SKM-1 treated with dmso at 0.1 percent for 144 hours (cell line): ENCODE measurements at regions not wholly inside any gene's neighbourhood (a gene's known extent, or its start where the extent isn't known, plus 50 kb on each side); places are given as distances from the start of the nearest gene placed in this dataset.
"Not testable (repeated sequence)": the region's sequence is repeated elsewhere in the genome, so short reads cannot be mapped to it uniquely, and the experiment has no call there.

Experiments used
- DNase-seq: peaks from one replicate; lab custom pipeline; 2025; ENCODE audit not compliant: unreplicated experiment; lab: John Stamatoyannopoulos, UW

DNA sequence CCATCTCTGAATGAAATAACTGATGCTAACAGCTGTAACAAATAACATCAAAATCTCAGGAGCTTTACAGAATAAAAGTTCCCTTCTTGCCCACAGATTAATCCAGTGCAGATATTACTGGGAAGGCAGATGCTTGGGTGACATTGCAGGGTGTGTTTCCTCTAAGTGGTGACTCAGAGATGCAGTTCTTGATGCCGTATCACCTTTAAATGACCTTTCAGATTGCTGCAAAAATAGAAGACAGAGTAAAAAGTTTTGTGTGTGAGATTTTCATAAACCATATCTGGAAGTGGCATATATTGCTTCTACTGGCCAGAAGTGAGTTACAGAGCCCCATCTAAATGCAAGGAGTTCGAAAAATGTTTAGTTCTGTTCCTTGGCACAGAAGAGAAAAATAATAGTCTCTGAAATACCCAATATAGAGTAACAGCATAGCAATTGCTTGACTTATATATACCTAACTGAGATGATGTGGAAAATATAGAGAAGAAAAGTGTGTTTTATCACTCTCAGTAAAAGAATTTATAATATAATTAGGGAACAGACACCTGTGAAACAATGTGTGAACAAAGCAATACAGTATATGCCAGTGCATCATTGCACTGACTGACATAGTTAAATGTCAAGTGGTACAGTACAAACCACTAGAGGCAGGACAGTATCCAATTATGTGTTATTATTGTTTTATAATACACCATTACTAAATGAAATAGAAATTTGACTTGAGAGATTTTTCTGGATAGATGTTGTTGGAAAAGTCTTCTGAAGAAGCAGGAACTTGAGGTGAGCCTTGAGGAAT, 430.7 kb upstream of the CBLB start:
- DNase-seq = peak; percentile 0

DNA sequence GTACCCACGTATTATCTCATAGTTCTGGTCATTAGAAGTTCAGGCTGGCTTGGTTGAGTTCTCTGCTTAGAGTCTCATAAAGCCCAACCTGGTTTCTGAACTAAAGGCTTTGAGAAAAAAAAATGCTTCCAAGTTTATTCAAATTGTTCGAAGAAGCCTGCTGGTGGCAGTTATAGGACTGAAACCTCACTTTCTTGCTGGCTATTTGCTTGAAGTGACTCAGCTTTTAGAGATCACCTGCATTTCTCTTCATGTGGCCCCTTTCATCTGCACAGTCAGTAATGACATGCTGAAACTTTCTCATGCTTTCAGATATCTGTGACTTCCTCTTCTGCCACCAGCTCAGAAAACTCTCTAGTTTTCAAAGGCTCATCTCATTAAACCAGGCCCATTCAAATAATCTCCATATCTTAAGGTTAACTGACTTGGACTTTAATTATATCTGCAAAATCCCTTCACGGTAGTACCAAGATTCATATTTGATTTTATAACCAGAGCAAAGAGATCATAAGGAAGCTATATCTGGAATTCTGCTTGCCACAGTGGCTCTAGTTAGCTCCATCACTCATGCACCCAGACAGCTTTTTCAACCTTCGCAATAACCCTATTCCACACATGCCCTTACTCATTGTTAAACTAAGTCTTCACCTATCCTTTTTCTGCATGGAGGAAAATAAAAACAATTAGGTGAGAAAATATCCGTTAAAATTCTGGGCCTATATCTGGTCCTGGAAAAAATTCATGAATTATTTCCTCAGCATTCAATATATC, 433.8 kb upstream of the CBLB start:
- DNase-seq = peak; percentile 1

DNA sequence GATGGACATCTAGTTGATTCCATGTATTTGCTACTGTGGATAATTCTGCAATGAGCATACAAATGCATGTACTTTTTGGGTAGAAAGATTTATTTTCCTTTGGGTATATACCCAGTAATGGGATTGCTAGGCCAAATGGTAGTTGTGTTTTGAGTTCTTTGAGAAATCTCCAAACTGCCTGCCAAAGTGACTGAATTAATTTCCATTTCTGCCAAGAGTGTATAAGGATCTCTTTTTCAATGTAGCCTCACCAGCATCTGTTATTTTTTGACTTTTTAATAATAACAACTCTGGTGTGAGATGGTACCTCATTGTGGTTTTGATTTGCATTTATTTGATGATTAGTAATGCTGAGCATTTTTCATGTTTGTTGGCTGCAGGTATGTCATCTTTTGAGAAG, 435.0 kb upstream of the CBLB start:
- DNase-seq = no peak

DNA sequence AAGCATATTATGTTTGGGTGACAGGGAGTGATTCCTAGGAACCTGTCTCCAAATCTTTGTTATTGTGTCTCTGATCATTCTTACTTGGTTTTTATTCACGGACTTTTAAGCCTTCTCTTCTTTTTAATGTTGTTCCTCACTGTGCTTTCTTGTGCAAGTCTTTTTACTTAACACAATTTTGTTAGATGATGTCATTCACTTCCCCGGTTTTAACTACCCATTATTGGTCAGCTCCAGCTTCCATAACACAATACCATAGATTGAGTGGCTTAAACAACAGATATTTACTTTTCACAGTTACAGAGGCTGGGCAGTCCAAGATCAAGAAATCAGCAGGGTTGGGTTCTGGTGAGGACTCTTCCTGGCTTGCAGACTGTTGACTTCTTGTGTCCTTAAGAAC, 436.3 kb upstream of the CBLB start:
- DNase-seq = no peak

DNA sequence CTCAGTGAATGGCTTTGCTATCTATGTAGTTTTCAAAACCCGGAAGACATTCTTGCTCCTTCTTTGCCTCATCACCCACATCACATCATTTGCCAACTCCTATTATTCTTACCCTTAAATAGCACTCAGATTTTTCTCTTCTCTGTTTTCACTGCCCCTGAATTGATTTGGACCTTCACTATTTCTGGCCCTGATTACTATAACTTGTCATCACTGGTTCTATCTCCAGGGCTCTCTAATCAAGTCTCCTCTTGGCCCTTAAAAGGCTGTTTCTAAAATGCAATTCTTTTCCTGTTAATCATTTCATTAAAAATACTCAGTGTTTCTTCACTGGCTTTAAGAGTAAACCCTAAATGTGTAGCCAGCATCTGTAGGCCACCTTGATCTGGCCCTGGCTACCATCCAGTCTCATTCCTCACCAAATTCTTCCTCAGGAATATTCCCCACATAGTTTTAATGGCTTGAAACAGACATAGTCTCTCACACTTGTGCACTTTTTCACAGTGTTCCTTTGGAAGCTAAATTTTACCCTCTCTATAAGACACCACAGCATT, 437.1 kb upstream of the CBLB start:
- DNase-seq = no peak

DNA sequence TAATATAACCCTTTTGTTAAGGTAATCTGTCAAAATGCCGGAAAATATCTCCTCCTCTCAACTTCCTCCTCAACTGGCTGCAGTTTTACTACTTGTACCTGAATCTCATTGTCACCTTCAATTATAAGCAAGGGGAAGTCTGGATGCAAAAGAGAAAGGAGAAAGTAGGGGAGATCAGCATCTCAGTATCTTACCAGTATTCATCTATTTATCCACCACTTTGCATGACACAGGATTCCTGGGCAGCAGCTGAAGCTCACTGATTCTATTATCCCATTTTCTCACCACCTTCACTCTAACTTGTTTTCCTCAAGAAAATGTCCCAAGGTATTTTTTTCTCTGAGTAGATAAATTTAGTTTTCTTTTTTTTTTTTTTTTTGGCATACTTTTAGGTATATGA, 440.5 kb upstream of the CBLB start:
- no peak for DNase-seq

DNA sequence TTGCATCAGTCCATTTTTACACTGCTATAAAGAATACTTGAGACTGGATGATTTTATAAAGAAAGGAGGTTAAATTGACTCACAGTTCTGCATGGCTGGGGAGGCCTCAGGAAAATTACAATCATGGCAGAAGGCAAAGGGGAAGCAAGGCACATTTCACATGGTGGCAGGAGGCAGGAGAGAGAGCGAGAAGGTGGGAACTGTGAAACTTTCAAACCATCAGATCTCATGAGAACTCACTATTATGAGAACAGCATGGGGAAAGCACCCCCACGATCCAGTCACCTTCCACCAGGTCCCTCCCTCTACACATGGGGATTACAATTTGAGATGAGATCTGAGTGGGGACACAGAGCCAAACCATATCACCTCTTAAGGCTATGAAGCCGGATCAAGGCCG, 441.0 kb upstream of the CBLB start:
- DNase-seq = not testable (repeated sequence)

DNA sequence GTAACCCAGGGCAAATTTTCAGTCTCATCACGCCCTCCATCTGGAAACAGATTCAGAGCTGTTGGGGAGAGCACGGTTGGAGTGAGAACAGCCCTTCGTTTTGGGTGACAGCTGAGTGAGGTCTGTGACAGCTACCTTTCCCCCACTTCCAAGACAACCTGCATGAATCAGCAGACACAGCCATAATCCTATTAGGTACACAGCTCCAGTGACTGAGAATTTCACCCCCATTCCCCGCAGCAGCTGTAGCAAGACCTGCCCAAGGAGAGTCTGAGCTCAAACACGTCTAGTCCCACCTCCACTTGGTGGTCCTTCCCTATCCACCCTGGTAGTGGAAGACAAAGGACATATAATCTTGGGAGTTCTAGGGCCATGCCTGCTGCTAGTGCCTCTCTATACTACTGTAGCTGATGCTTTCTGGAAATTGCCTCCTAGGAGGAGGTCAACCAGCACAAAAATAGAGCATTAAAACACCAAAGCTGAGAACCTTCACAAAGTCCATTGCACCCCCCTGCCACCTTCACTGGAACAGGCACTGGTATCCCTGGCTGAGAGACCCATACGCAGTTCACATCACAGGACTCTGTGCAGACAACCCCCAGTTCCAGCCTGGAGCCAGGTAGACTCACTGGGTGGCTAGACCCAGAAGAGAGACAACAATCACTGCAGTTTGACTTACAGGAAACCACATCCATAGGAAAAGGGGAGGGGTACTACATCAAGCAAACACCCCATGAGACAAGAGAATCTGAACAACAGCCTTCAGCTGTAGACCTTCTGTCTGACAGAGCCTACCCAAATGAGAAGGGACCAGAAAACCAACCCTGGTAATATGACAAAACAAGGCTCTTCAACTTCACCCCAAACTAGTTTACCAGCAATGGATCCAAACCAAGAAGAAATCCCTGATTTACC, 448.6 kb upstream of the CBLB start:
- DNase-seq = no peak

DNA sequence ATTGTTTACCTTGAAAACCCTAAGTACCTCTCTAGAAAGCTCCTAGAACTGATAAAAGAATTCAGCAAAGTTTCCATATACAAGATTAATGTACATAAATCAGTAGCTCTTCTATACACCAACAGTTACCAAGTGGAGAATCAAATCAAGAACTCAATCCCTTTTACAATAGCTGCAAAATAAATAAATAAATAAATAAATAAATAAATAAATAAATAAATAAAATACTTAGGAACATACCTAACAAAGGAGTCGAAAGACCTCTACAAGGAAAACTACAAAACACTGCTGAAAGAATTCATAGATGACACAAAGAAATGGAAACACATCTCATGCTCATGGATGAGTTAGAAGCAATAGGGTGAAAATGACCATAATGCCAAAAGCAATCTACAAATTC, 452.6 kb upstream of the CBLB start:
- DNase-seq = not testable (repeated sequence)

DNA sequence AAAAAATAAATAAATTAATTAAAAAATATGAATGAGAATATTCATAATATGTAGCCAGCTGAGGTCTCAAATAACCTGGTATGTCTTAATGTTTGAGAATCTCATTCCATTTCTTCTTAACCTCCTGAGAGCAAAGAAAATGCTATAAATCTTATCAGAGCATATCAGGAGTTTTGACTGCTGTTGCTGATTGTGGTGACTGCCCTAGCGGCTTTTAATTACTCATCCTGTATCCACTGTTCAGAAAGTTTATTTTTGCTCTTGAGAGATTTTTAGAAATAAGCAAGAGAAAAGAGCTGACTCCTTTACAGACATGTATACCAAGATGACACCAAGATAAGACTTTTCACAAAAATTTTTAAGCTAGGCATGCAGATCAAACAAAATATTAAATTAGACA, 454.8 kb upstream of the CBLB start:
- no peak for DNase-seq

DNA sequence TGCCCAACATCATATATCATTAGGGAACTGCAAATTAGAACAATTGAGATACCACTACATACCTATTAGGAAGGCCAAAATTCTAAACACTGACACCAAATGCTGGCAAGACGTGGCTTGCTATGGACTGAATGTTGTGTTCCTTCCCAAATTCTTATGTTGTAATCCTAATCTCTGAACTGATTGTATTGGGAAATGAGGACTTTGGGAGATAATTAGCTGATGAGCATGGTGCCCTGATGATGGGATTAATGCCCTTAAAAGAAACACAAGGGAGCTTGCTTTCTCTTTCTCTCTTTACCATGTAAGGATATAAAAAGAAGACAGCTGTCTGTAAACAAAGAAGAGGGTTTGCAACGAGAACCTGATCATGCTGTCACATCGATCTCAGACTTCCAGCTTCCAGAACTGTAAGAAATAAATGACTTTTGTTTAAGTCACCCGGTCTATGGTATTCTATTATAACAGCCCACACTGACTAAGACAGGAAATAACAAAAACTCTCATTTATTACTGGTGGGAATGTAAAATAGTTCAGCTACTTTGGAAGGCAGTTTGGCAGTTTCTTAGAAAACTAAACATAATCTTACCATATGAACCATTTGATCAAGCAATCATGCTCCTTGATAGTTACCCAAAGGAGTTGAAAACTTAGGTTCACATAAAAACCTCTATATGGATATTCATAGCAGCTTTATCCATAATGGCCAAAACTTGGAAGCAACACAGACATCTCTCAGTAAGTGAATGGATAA, 458.3 kb upstream of the CBLB start:
- no peak for DNase-seq

DNA sequence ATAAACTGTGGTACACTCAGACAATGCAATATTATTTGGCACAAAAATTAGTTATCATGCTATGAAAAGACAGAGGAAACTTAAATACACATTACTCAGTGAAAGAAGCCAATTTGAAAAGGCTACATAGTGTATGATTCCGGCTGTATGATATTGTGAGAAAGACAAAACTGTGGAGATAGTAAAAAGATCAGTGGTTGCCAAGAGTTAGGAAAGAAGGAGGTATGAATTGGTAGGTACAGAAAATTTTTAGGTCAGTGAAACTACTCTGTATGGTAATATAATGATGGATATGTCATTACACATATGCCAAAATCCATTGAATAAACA, 458.8 kb upstream of the CBLB start:
- no peak for DNase-seq

DNA sequence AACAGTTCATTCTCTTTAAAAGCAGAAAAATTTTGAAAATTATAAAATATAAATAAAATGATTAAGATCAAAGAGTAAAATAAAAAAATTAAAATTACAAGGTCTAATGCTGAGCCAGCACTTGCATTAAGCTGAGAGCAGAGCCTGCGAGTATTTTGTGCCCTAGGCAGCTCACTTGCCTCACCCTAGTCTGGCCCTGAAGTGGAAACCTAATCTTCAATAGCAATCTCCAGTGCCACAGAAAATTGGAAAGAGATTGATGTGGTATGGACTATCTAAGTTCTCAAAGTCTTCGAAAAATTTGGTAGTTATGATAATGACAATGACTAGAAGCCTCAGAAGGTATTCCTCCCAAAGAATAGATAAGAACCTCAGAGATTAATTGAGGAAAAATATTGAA, 459.4 kb upstream of the CBLB start:
- DNase-seq = no peak

DNA sequence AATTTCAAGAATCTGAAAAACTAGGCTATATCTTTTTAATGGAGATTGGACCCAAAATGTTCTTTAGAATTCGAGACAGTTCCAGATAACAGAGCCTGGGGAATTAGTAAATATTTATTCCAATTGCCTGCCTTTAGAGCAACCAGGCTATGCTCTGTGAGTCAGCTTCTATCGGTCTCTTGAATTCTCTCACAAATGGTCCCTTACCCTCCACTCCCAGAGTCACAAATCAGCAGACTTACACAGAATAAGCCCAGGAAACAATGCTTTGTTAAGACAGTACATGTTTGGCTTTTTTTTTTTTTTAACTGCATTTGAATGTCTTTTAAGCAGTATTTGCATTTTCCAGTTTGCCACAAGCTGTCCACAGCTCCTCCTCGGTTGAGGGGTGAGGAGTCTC, 460.7 kb upstream of the CBLB start:
- no peak for DNase-seq

DNA sequence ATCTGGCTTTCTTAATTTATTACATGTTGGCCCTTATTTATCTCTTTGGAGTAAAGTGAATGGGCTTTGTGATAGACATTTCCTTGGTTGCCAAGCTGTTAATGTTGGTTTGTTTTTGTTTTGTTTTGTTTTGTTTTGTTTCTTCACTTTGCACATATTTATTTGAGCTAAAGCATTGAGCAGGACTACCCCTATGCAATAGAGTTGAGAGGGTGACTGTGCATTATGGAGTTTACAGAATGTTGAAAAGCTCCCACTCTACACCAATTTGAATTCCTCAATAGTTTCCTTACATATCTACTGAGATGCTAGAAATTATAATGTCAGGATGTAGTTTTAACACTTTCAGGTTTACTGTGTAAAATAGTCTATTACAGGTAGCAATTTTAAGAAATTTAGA, 462.8 kb upstream of the CBLB start:
- no peak for DNase-seq

DNA sequence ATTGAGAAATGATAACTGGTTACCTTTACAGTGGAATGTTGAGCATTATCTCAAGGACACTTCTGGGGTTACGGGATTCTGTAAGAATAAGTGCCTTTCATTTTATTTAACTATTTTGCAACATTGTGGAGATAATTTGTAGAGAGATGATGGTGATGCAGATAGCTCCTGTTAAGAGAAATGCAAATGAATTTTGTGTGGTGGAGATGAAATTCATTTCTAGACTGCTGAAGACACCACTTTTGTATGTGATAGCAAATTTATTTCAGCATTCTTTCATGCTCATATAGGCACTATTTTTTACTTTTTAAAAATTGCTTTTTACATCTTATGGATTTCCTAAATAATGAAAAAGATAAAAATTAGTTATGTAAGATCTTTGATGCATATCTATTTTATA, 463.3 kb upstream of the CBLB start:
- DNase-seq = no peak

DNA sequence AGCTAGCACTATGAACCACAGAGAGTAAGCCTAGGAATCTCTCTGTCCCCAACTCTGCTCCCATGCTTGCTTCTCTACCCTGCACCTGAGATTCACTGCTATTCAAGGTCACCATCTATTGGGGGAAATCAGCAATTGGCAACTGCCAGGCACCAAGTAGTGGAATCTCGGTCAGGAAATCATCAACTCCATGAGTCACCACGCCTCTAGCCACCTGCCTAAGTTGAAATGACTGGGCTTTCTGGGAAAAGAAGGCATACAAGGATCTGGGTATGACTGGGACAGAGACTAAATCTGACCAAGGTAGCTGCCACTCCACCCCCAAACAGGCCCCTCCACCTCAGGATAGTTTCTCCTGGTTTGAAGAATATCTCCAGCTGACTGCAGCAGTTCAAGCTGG, 464.1 kb upstream of the CBLB start:
- DNase-seq = no peak

DNA sequence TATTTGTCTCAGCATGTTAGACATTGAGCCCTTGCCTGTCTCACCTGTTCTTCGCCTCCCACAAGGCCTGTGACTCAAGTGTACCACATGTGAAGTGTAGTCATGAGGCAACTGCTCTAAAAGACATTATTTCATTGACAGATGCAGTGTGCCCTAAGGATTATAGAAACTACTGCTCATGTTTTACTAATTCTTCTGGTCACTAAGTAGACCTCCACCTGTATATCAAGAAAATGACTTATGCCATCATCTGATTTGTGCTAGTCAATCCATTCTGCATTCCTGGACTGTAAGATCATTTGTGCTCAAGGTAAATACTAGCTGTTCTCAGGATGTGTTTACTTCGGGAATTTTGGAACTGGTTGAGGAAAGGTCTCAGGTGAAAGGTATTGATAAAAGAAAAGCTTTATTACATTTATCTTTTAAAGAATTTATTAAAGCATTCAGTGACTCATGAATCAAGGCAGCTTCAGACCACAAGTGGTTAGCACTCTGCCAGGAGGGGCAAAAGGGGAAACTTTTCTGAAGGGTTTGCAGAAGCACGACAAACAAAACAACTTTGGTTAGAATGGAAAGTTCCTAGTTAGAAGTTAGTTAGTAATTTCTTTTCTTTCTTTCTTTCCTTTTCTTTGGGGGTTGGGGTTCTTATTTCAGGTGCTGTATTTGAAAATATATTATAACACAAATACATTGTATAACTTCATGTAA, 465.3 kb upstream of the CBLB start:
- DNase-seq = no peak

DNA sequence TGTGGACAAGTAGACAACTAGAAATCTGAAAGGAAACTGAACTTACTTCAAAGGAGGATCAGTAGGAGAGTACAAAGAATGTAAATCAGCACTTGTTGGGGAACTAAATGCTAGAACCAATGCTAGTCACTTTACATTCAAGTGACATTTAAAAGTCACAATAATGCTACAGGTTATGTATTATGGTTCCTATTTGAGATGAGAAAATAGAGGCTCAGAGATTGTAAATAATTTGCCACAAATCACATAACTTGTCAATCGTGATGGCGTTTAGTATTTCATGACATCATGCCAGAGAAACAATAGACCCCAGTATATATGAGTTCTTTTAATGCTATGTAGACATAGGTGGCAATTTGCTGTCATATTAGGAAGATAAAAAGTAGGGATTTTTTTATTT, 467.8 kb upstream of the CBLB start:
- no peak for DNase-seq

DNA sequence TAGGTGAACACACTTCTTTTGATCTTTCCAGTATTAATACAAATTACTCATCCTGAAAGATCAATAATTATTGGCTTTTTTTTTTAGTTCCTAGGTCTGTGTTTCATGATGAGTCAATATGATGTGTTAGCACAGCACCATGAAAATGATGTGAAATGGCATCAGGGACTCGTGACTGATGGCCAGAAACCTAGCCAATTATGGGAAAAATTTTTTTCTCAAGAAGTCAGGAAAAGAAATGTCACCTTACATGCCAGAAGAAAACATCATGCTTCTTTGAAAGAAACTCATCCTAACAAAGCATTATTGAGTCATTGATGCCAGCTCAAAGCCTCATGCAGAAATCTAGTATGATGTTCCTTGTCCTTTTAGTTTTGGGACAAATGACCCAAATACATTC, 468.3 kb upstream of the CBLB start:
- DNase-seq = no peak
